Stimulated activated CD4-positive, alpha-beta T cell treated with anti-CD3 and anti-CD28 coated beads, Interleukin-1b, Interleukin-23, amount 100 ng/mL, for 1 hour (primary cell): ENCODE measurements at regions not wholly inside any gene's neighbourhood (a gene's known extent, or its start where the extent isn't known, plus 50 kb on each side); places are given as distances from the start of the nearest gene placed in this dataset.

Source experiments
- DNase-seq, 2 donors: peaks; one replicate each; pipeline ENCODE4 v3.0.0-alpha.2; 2020; ENCODE audit warnings: low read depth in 2 of 2

DNA sequence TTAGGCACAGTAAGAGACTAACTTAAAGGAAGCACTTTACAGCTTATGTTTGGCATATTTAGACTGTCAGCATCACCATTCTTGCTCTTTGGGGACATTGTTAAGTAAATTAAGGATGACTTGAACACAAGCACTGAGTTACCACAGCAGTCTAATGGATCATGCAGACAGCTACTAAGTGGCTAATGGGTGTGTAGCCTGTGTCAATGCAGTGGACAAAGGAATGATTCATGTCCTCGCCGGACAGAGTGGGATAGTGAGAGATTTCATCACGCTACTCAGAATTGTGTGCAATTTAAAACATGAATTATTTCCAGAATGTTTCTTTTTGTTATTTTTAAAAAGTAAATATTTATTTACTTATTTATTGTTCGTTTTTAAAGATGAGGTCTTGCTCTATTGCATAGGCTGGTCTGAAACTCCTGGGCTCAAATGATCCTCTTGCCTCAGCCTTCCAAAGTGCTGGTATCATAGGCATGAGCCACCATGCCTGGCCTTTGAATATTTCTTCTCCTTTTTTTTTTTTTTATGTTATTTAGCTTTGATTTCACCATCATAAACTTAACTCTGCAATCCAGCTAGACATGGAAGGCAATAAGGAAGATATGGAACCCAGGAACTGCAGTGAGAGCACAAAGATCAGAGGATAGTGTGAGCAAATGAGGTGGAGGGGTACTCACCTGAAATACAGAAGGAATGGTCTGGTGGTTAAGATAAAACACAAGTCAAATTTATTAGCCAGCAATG, 53.0 kb upstream of the KLF4 start:
- no peak for DNase-seq

DNA sequence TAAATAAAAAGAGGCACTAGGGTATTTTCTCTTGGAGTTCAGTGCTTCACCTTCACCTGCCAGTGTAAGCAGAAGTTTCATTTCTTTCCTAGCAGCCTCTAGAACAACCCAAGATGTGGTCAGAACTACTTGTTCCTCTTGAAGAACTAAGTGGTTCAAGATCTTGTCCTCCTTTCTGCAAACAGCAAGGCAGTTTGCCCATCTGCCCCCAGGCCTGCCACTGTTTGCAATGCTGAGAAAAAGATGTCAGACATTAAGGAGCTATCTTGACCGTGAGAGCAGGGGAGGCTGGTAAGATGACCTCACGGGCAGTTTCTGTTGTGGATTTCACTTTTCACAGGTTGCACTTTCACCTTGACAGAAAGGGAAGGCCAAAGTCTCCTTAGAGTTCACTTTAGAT, 52.0 kb upstream of the KLF4 start:
- no peak for DNase-seq

DNA sequence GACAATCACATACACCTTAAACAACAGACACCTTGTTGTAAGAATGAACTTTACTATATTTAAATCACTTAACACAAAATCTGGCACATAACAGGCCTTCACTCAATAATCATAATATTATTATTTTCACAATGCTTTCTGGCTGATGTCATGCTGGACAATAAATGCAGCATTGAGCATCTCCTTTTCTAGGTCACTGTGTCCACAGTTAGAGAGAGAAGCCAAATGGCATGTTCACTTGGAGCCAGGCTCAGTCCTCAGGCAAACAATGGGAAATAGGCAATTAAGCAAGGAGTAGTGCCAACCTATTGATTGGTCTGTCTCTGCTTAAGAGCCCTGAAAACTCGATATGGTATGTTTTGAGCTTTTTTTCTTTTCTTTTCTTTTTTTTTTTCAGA, 50.6 kb upstream of the KLF4 start:
- no peak for DNase-seq

- DNase-seq = no peak
These were observed 50.0 kb upstream of the KLF4 start for GRCh38 chr9:107539427-107540163.
